Tibial nerve (tissue), 4 donors: ENCODE measurements at regions not wholly inside any gene's neighbourhood (a gene's known extent, or its start where the extent isn't known, plus 50 kb on each side); places are given as distances from the start of the nearest gene placed in this dataset.
A peak's percentile ranks its signal among the peaks of the same experiment; 100 is the strongest.

Experiments used
- DNase-seq, 2 donors: peaks; one replicate each; pipeline ENCODE4 v3.0.0-alpha.2; 2019; ENCODE audit warnings: low spot score in 2 of 2
- H3K27ac ChIP-seq, 4 donors: fragments of 200-600 bp; sonication (generic) in 3 of 4; one replicate each; pipeline ENCODE4 v1.5.1; 2017 to 2019; ENCODE audit warnings: mild to moderate bottlenecking in 1 of 4
- H3K27me3 ChIP-seq, 2 donors: fragments of 200-600 bp; sonication (generic) in 1 of 2; one replicate each; pipeline versions ENCODE4 v1.5.1 to v1.6.0; 2017 to 2019
- H3K36me3 ChIP-seq, 3 donors: fragments of 200-600 bp; sonication (generic); one replicate each; pipeline ENCODE4 v1.5.1; 2018 to 2019
- H3K4me1 ChIP-seq, 4 donors: fragments of 200-600 bp; sonication (generic) in 3 of 4; one replicate each; pipeline ENCODE4 v1.5.1; 2017 to 2019
- H3K4me3 ChIP-seq, 4 donors: fragments of 200-600 bp; sonication (generic) in 3 of 4; one replicate each; pipeline ENCODE4 v1.5.1; 2017 to 2019; ENCODE audit warnings: mild to moderate bottlenecking in 1 of 4, moderate library complexity in 1 of 4
- H3K9me3 ChIP-seq, 4 donors: fragments of 200-600 bp; sonication (generic) in 3 of 4; one replicate each; pipeline ENCODE4 v1.5.1; 2017 to 2019
- CTCF ChIP-seq, 5 experiments: fragments of 200-600 bp in 3 of 5; fragments of 450-650 bp in 2 of 5; sonication (generic) in 3 of 5; IDR thresholded peaks; one replicate each; pipeline ENCODE4 v1.5.1; 2016 to 2019; ENCODE audit warnings: antibody characterized with exemption in 5 of 5, mild to moderate bottlenecking in 3 of 5, moderate library complexity in 2 of 5
- EP300 ChIP-seq, 2 donors: sonication (generic); formaldehyde crosslinking; IDR thresholded peaks; one replicate each; pipeline ENCODE4 v1.6.1; 2017; ENCODE audit warnings: antibody characterized with exemption in 2 of 2, mild to moderate bottlenecking in 1 of 2
- POLR2A ChIP-seq, 2 donors: fragments of 450-650 bp; IDR thresholded peaks; one replicate each; pipeline ENCODE4 v1.6.1; 2017; ENCODE audit warnings: antibody characterized with exemption in 2 of 2, mild to moderate bottlenecking in 2 of 2, moderate library complexity in 2 of 2
- WGBS, 2 donors: methylation state at CpG; one replicate each; pipeline ENCODE4 v1.1.5; 2018; 5-methylcytosine and 5-hydroxymethylcytosine counted together

GRCh38 chr5:15377573-15378340 lies 122.2 kb upstream of the FBXL7 start:
- TF ChIP-seq EP300 (IDR thresholded peaks at IDR 0.05) = no peak
- TF ChIP-seq POLR2A (IDR thresholded peaks at IDR 0.05) = no peak
- no peak for TF ChIP-seq CTCF (IDR thresholded peaks at IDR 0.05)
- Histone ChIP-seq H3K27me3 (no peaks in the 10 kb centered on the region), H3K9me3 (peaks cover 0 to 2% (median 0%) of the 10 kb centered on the region in 4 donors), H3K27ac (peak overlapping the region in 1 of 4 donors; percentile 49), H3K4me1 (no peaks in the 10 kb centered on the region), H3K36me3 (no peaks in the 10 kb centered on the region), H3K4me3 (no peak overlapping the region)
- 77 to 96% methylated on average over 2 of the region's 2 CpGs for WGBS, 2 donors
- DNase-seq = no peak

GRCh38 chr5:15376803-15377202 lies 123.2 kb upstream of the FBXL7 start:
- TF ChIP-seq CTCF (IDR thresholded peaks at IDR 0.05) (no peak), POLR2A (IDR thresholded peaks at IDR 0.05) (no peak), EP300 (IDR thresholded peaks at IDR 0.05) (no peak)
- H3K4me3 ChIP-seq = no peak overlapping the region
- WGBS, 2 donors = 49 to 57% methylated on average over 2 of the region's 2 CpGs
- no peaks in the 10 kb centered on the region for H3K36me3 ChIP-seq
- H3K4me1 ChIP-seq = no peaks in the 10 kb centered on the region
- no peaks in the 10 kb centered on the region for H3K27me3 ChIP-seq
- H3K27ac ChIP-seq = peak overlapping the region in 2 of 4 donors; percentile 1 to 71
- peaks cover 0 to 2% (median 0%) of the 10 kb centered on the region in 4 donors for H3K9me3 ChIP-seq
- DNase-seq = no peak

GRCh38 chr5:15376088-15376487 lies 123.9 kb upstream of the FBXL7 start:
- peaks cover 0 to 4% (median 0%) of the 10 kb centered on the region in 4 donors for H3K4me1 ChIP-seq
- H3K36me3 ChIP-seq = no peaks in the 10 kb centered on the region
- H3K27me3 ChIP-seq = no peaks in the 10 kb centered on the region
- WGBS, 2 donors = 50 to 62% methylated on average over 1 of the region's 1 CpG
- H3K9me3 ChIP-seq = peaks cover 0 to 2% (median 0%) of the 10 kb centered on the region in 4 donors
- TF ChIP-seq EP300 (IDR thresholded peaks at IDR 0.05) = no peak
- no peak overlapping the region for H3K4me3 ChIP-seq
- DNase-seq = no peak
- peak overlapping the region in 2 of 4 donors; percentile 1 to 71 for H3K27ac ChIP-seq

GRCh38 chr5:15375559-15375958 lies 124.4 kb upstream of the FBXL7 start:
- no peak for TF ChIP-seq CTCF (IDR thresholded peaks at IDR 0.05)
- TF ChIP-seq POLR2A (IDR thresholded peaks at IDR 0.05) = no peak
- TF ChIP-seq EP300 (IDR thresholded peaks at IDR 0.05) = no peak
- Histone ChIP-seq H3K36me3 (no peaks in the 10 kb centered on the region), H3K9me3 (peaks cover 0 to 2% (median 0%) of the 10 kb centered on the region in 4 donors), H3K27ac (peak overlapping the region in 1 of 4 donors; percentile 54), H3K4me1 (peaks cover 0 to 9% (median 0%) of the 10 kb centered on the region in 4 donors), H3K4me3 (no peak overlapping the region), H3K27me3 (no peaks in the 10 kb centered on the region)
- DNase-seq = no peak
- 81 to 85% methylated on average over 1 of the region's 1 CpG for WGBS, 2 donors

GRCh38 chr5:15374886-15375285 lies 125.1 kb upstream of the FBXL7 start:
- Histone ChIP-seq H3K4me3 (no peak overlapping the region), H3K36me3 (no peaks in the 10 kb centered on the region), H3K27me3 (no peaks in the 10 kb centered on the region), H3K27ac (no peak overlapping the region), H3K9me3 (peaks cover 0 to 2% (median 0%) of the 10 kb centered on the region in 4 donors), H3K4me1 (peaks cover 0 to 9% (median 0%) of the 10 kb centered on the region in 4 donors)
- DNase-seq = no peak
- TF ChIP-seq CTCF (IDR thresholded peaks at IDR 0.05) = no peak
- no peak for TF ChIP-seq POLR2A (IDR thresholded peaks at IDR 0.05)
- no peak for TF ChIP-seq EP300 (IDR thresholded peaks at IDR 0.05)
